ENCODE measurements at regions not wholly inside any gene's neighbourhood (a gene's known extent, or its start where the extent isn't known, plus 50 kb on each side); places are given as distances from the start of the nearest gene placed in this dataset.
"Not testable (repeated sequence)": the region's sequence is repeated elsewhere in the genome, so short reads cannot be mapped to it uniquely, and the experiment has no call there.

DNA sequence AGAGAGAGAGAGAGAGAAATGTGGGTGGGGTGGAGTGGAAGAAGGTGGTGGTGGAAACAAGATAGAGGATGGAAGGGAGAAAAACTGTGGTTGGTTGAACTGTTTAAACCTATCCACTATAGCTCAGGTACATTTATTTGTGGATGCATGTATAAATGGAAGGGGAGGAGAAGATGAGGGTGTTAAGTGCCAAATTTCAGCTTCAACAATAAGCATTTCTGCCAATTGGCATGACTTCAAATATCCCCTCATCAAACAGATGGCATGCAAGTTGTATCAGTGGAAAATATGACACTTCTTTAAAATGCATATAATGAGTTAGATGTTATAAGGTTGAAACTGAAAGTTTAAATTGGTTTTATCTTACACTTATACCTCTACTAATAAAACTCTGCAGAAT is 216.1 kb downstream of the LMBRD1 start:
- TF ChIP-seq, protein P1, sequence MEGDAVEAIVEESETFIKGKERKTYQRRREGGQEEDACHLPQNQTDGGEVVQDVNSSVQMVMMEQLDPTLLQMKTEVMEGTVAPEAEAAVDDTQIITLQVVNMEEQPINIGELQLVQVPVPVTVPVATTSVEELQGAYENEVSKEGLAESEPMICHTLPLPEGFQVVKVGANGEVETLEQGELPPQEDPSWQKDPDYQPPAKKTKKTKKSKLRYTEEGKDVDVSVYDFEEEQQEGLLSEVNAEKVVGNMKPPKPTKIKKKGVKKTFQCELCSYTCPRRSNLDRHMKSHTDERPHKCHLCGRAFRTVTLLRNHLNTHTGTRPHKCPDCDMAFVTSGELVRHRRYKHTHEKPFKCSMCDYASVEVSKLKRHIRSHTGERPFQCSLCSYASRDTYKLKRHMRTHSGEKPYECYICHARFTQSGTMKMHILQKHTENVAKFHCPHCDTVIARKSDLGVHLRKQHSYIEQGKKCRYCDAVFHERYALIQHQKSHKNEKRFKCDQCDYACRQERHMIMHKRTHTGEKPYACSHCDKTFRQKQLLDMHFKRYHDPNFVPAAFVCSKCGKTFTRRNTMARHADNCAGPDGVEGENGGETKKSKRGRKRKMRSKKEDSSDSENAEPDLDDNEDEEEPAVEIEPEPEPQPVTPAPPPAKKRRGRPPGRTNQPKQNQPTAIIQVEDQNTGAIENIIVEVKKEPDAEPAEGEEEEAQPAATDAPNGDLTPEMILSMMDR (IDR thresholded peaks at IDR 0.05; ENCODE audit: insufficient read depth, low read length, missing control alignments), result no peak
- ChIA-PET CTCF (no interaction called here), POLR2A (no interaction called here)
- no peak overlapping the region for H3K4me3 ChIP-seq (ENCODE audit: low read depth, low read length)
- no peak for DNase-seq (ENCODE audit: low read depth, low spot score)

DNA sequence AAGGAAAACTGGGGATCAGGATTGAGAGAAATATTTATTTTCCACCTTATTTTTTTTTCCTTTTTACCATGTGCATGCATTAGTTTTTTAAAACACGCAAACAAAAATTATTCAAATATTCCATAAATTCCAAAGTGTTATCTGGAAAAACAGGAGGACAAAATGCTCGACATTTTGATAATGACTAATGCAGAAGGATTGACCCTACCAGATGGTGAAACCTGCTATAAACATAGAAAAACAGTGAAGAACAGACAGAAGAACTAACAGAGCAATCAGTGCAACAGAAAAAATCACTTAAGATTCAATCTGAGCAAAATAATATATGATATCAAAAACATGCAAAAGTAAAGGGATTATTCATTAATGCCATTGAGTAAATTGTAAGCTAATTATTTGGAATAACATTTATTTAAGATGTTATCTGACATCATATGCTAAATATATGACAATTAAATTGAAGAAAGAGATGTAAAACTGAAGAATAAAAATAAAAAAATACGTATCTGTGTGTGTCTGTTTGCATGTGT is 218.4 kb downstream of the LMBRD1 start:
- TF ChIP-seq, protein P1 (IDR thresholded peaks at IDR 0.05; ENCODE audit: insufficient read depth, low read length, missing control alignments), result no peak
- no peak for DNase-seq (ENCODE audit: low read depth, low spot score)
- POLR2A ChIA-PET, result no interaction called here
- CTCF ChIA-PET, result no interaction called here
- no peak overlapping the region for H3K4me3 ChIP-seq (ENCODE audit: low read depth, low read length)

DNA sequence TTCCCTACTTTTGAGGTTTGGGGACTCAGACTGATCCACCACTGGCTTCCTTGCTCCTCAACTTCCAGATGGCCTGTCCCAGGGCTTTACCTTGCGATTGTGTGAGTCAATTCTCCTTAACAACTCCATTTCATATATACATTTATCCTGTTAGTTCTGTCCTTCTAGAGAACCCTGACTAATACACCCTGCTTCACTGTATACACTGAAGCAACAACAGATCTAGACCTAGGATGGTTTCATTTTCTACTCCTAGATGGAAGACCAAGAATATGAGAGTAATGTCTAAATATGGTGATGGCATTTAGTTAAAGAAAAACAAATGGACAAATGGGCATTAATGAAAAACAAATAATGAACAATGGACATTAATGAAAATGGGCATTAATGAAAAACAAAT is 225.6 kb downstream of the LMBRD1 start:
- ChIA-PET POLR2A (no interaction called here), CTCF (no interaction called here)
- no peak overlapping the region for H3K4me3 ChIP-seq (ENCODE audit: low read depth, low read length)
- DNase-seq (ENCODE audit: low read depth, low spot score), result no peak
- TF ChIP-seq, protein P1 (IDR thresholded peaks at IDR 0.05; ENCODE audit: insufficient read depth, low read length, missing control alignments), result no peak

DNA sequence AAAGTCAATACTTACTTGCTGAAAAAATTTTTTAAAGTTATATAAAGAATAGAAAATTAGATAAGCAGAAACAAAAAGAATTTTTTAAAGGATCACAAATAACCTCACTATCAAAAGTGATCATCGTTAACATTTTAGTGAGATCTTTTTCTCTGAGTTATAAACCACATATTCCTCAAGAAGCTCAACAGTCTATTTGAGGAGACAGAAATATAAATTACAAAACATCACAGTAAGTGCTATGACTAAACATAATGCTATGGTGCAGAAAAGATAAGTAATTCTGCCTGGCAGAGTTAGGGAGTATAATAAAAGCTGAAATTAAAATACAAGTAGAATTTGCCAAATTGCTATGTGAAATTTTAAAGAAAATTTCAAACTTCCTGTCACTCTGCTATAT is 226.7 kb downstream of the LMBRD1 start:
- TF ChIP-seq, protein P1 (IDR thresholded peaks at IDR 0.05; ENCODE audit: insufficient read depth, low read length, missing control alignments), result no peak
- no peak for DNase-seq (ENCODE audit: low read depth, low spot score)
- ChIA-PET POLR2A (interaction anchor here (0.7 kb wide), 1 partner anchor 17 kb away, joined by 3 read pairs; no protein-coding TSS in a partner anchor), CTCF (no interaction called here)
- no peak overlapping the region for H3K4me3 ChIP-seq (ENCODE audit: low read depth, low read length)

DNA sequence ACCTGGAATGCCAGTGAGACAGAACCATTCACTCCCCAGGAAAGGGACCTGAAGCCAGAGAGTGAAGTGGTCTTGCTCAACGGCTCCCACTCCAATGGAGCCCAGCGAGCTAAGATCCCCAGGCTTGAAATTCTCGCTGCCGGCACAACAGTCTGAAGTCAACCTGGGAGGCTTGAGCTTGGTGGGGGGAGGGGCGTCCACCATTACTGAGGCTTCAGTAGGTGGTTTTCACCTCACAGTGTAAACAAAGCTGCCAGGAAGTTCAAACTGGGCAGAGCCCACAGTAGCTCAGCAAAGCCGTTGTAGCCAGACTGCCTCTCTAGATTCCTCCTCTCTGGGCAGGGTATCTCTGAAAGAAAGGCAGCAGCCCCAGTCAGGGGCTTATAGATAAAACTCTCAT is 236.2 kb downstream of the LMBRD1 start:
- CTCF ChIA-PET; POLR2A ChIA-PET; DNase-seq (ENCODE audit: low read depth, low spot score); H3K4me3 ChIP-seq (ENCODE audit: low read depth, low read length): not testable (repeated sequence)

GRCh38 chr6:69555088-69555638 is 241.6 kb downstream of the LMBRD1 start:
- ChIA-PET POLR2A (no interaction called here), CTCF (no interaction called here)
- TF ChIP-seq, protein P1 (IDR thresholded peaks at IDR 0.05; ENCODE audit: insufficient read depth, low read length, missing control alignments), result no peak

GRCh38 chr6:69542494-69542893 is 254.3 kb downstream of the LMBRD1 start:
- TF ChIP-seq, protein P1 (IDR thresholded peaks at IDR 0.05; ENCODE audit: insufficient read depth, low read length, missing control alignments), result no peak
- DNase-seq (ENCODE audit: low read depth, low spot score), result no peak
- CTCF ChIA-PET, result no interaction called here
- no peak overlapping the region for H3K4me3 ChIP-seq (ENCODE audit: low read depth, low read length)
- POLR2A ChIA-PET, result no interaction called here

More at GRCh38 chr6:69555088-69555638, 241.6 kb downstream of the LMBRD1 start:
- DNase-seq (ENCODE audit: low read depth, low spot score), result no peak
- no peak overlapping the region for H3K4me3 ChIP-seq (ENCODE audit: low read depth, low read length)

Measured in AG04449 (cell line).